ENCODE measurements at regions not wholly inside any gene's neighbourhood (a gene's known extent, or its start where the extent isn't known, plus 50 kb on each side); places are given as distances from the start of the nearest gene placed in this dataset.

- no peak for TF ChIP-seq CTCF (IDR thresholded peaks at IDR 0.05)
- TF ChIP-seq POLR2A (IDR thresholded peaks at IDR 0.05) = no peak
Observed at GRCh38 chr5:128673411-128673957, 135.4 kb upstream of the FBN2 start.

Measured in thyroid gland (tissue), 4 donors.